T-helper 17 cell (primary cell): ENCODE measurements at regions not wholly inside any gene's neighbourhood (a gene's known extent, or its start where the extent isn't known, plus 50 kb on each side); places are given as distances from the start of the nearest gene placed in this dataset.
"Not testable (repeated sequence)": the region's sequence is repeated elsewhere in the genome, so short reads cannot be mapped to it uniquely, and the experiment has no call there.

Experiments
- ATAC-seq: fragments of 150-1000 bp; cut with Tn5 transposase; 2 replicates; pipeline ENCODE4 v1.10.0; 2021; ENCODE audit warnings: mild to moderate bottlenecking, moderate library complexity
- DNase-seq, 3 donors: peaks; one replicate each; pipeline versions ENCODE4 v3.0.0 to v3.0.0-alpha.2; 2020 to 2021
- H3K9me3 ChIP-seq: one replicate; pipeline ENCODE4 v1.7.0; 2013; ENCODE audit warnings: low read length, mild to moderate bottlenecking; ENCODE audit not compliant: control insufficient read depth, poor library complexity, severe bottlenecking
- H3K27ac Mint-ChIP-seq: one replicate; pipeline ENCODE4 v1.8.0; 2022; ENCODE audit warnings: mild to moderate bottlenecking, moderate library complexity, mixed read lengths
- H3K27me3 Mint-ChIP-seq: one replicate; pipeline ENCODE4 v1.8.0; 2022; ENCODE audit warnings: mixed read lengths
- H3K36me3 Mint-ChIP-seq: one replicate; pipeline ENCODE4 v1.8.0; 2022; ENCODE audit warnings: low read depth, mixed read lengths
- H3K4me1 Mint-ChIP-seq: one replicate; pipeline ENCODE4 v1.8.0; 2022; ENCODE audit warnings: mild to moderate bottlenecking, mixed read lengths
- H3K4me3 Mint-ChIP-seq: one replicate; pipeline ENCODE4 v1.8.0; 2022; ENCODE audit warnings: mild to moderate bottlenecking, moderate library complexity, mixed read lengths

GRCh38 chr4:72893354-72894066 is 176.0 kb downstream of the COX18 start:
- no peaks in the 10 kb centered on the region for H3K36me3 Mint-ChIP-seq
- H3K4me3 Mint-ChIP-seq, result no peak overlapping the region
- peaks cover 33% of the 10 kb centered on the region for H3K27me3 Mint-ChIP-seq
- no peak overlapping the region for H3K27ac Mint-ChIP-seq
- DNase-seq, result no peak
- H3K9me3 ChIP-seq, result no peaks in the 10 kb centered on the region
- no peak for ATAC-seq
- H3K4me1 Mint-ChIP-seq, result no peaks in the 10 kb centered on the region

GRCh38 chr4:72888331-72888730 is 181.2 kb downstream of the COX18 start:
- Mint-ChIP-seq H3K27ac (no peak overlapping the region), H3K4me1 (no peaks in the 10 kb centered on the region), H3K4me3 (no peak overlapping the region), H3K36me3 (no peaks in the 10 kb centered on the region), H3K27me3 (peaks cover 33% of the 10 kb centered on the region)
- H3K9me3 ChIP-seq, result no peaks in the 10 kb centered on the region
- no peak for DNase-seq
- ATAC-seq, result no peak

DNA sequence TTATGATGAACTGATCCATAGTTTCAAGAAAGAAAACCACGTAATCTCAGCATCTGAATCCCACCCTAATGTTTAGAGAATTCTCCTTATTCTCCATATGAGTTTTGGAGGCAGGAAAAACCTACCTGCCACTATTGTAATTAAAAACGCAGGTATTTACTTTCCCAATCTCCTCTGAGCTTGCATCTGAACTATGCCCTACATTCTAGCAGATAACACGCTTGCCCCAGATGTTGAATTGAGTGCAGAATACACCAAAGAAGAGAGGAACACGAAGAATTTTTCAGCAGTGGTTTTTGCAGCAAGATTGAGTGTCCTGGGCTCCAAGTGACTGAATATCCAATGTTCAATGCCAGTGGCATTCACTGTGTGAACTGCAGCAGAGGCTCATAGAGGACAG is 182.4 kb downstream of the COX18 start:
- peaks cover 23% of the 10 kb centered on the region for H3K27me3 Mint-ChIP-seq
- no peak for ATAC-seq
- no peak overlapping the region for H3K27ac Mint-ChIP-seq
- no peaks in the 10 kb centered on the region for H3K9me3 ChIP-seq
- H3K4me1 Mint-ChIP-seq, result no peaks in the 10 kb centered on the region
- no peak overlapping the region for H3K4me3 Mint-ChIP-seq
- DNase-seq, result no peak
- H3K36me3 Mint-ChIP-seq, result no peaks in the 10 kb centered on the region

DNA sequence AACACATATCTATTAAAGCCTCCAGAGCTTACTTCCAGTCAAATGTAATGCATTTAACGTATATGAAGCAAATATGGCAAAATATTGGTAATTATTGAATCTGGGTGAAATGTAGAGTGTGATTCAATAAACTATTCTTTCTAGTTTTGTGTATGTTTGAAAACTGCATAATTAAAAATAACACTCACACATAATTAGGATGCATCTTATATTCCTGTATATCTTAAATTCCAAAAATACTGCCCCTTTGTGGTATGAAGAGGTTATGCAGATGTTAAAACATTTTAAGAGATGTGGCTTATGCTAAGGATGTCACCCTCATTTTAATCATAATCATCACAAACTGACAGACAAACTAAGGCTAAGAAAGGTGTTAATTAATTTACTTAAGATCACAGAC is 182.9 kb downstream of the COX18 start:
- DNase-seq (no peak), ATAC-seq (no peak)
- H3K4me3 Mint-ChIP-seq, result no peak overlapping the region
- no peaks in the 10 kb centered on the region for H3K36me3 Mint-ChIP-seq
- peaks cover 19% of the 10 kb centered on the region for H3K27me3 Mint-ChIP-seq
- H3K27ac Mint-ChIP-seq, result no peak overlapping the region
- H3K9me3 ChIP-seq, result no peaks in the 10 kb centered on the region
- H3K4me1 Mint-ChIP-seq, result no peaks in the 10 kb centered on the region

DNA sequence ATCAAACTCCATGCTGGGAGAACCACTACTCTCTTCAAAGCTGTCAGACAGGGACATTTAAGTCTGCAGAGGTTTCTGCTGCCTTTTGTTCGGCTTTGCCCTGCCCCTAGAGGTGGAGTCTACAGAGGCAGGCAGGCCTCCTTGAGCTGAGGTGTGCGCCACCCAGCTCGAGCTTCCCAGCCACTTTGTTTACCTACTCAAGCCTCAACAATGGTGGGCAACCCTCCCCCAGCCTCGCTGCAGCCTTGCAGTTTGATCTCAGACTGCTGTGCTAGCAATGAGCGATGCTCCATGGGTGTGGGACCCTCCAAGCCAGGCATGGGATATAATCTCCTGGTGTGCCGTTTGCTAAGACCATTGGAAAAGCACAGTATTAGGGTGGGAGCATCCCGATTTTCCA is 185.3 kb downstream of the COX18 start:
- ATAC-seq, H3K36me3 Mint-ChIP-seq, H3K27ac Mint-ChIP-seq, DNase-seq, H3K4me1 Mint-ChIP-seq, H3K4me3 Mint-ChIP-seq, H3K9me3 ChIP-seq: not testable (repeated sequence)
- peaks cover 14% of the 10 kb centered on the region for H3K27me3 Mint-ChIP-seq

- Mint-ChIP-seq H3K27me3 (no peaks in the 10 kb centered on the region), H3K4me1 (no peaks in the 10 kb centered on the region), H3K27ac (no peak overlapping the region), H3K4me3 (no peak overlapping the region), H3K36me3 (no peaks in the 10 kb centered on the region)
- DNase-seq (no peak), ATAC-seq (no peak)
- H3K9me3 ChIP-seq, result no peaks in the 10 kb centered on the region
Measured at GRCh38 chr4:72876946-72877345, 192.6 kb downstream of the COX18 start.

- DNase-seq (no peak), ATAC-seq (no peak)
- no peaks in the 10 kb centered on the region for H3K9me3 ChIP-seq
- H3K4me1 Mint-ChIP-seq, result no peaks in the 10 kb centered on the region
- no peaks in the 10 kb centered on the region for H3K27me3 Mint-ChIP-seq
- H3K36me3 Mint-ChIP-seq, result no peaks in the 10 kb centered on the region
- H3K27ac Mint-ChIP-seq, result no peak overlapping the region
- no peak overlapping the region for H3K4me3 Mint-ChIP-seq
Measured at GRCh38 chr4:72875545-72875944, 194.0 kb downstream of the COX18 start.

DNA sequence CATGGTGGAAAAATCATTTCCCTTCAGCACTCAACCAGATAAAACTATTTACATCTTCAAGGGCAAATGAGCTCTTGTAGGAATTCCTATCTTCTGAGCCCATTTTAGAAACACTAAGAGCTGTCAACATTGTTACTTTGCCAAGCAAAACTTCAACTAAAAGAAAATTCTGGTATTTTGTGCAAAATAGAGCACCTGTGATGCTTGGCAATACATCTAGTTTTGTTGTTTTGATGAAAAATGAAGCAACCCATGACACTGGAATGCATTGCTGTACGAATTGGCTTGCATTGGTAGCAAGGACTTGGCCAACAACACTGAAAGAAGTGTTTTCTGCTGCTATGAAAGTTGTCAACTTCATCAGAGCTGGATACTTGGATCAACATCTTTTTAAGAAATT is 194.4 kb downstream of the COX18 start:
- DNase-seq, result no peak
- ATAC-seq, result no peak
- no peak overlapping the region for H3K27ac Mint-ChIP-seq
- H3K9me3 ChIP-seq, result no peaks in the 10 kb centered on the region
- no peaks in the 10 kb centered on the region for H3K27me3 Mint-ChIP-seq
- no peaks in the 10 kb centered on the region for H3K36me3 Mint-ChIP-seq
- H3K4me3 Mint-ChIP-seq, result no peak overlapping the region
- no peaks in the 10 kb centered on the region for H3K4me1 Mint-ChIP-seq

DNA sequence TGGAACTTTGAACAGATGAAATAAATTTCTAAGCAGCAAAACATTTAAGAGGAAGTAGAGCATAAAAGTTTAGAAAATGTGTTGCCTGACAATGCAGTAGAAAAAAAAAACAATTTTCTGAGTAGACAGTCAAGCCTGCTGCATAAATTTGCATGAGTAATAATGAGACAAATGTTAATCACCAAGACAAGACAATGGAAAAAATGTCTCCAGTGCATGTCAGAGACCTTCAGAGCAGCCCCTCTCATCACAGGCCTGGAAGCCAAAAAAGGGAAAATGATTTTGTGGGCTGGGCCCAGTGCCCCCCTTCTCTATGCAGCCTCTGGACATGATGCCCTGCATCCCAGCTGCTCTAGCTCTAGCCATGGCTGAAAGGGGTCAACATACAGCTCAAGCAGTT is 204.6 kb downstream of the COX18 start:
- ATAC-seq (no peak), DNase-seq (no peak)
- Mint-ChIP-seq H3K4me3 (no peak overlapping the region), H3K27me3 (no peaks in the 10 kb centered on the region), H3K36me3 (no peaks in the 10 kb centered on the region), H3K4me1 (no peaks in the 10 kb centered on the region), H3K27ac (no peak overlapping the region)
- H3K9me3 ChIP-seq, result no peaks in the 10 kb centered on the region

DNA sequence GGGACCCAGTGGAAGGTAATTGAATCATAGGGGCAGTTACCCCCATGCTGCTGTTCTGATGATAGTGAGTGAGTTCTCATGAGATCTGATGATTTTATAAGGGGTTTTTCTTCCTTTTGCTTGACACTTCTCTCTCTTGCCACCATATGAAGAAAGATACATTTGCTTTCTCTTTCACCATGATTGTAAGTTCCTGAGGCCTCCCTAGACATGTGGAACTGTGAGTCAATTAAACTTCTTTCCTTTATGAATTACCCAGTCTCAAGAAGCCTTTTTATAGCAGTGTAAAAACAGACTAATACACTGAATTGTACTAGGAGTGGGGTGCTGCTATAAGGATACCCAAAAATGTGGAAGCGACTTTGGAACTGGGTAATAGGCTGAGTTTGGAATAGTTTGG is 205.2 kb downstream of the COX18 start:
- not testable (repeated sequence) for H3K27me3 Mint-ChIP-seq, DNase-seq, H3K27ac Mint-ChIP-seq, H3K4me3 Mint-ChIP-seq, H3K9me3 ChIP-seq, H3K4me1 Mint-ChIP-seq, H3K36me3 Mint-ChIP-seq, ATAC-seq

GRCh38 chr4:72860766-72861165 is 208.8 kb downstream of the COX18 start:
- ATAC-seq (no peak), DNase-seq (no peak)
- Mint-ChIP-seq H3K4me3 (no peak overlapping the region), H3K4me1 (no peaks in the 10 kb centered on the region), H3K27me3 (no peaks in the 10 kb centered on the region), H3K36me3 (no peaks in the 10 kb centered on the region), H3K27ac (no peak overlapping the region)
- H3K9me3 ChIP-seq, result no peaks in the 10 kb centered on the region

GRCh38 chr4:72858328-72858727 is 211.2 kb downstream of the COX18 start:
- no peaks in the 10 kb centered on the region for H3K27me3 Mint-ChIP-seq
- ATAC-seq (no peak), DNase-seq (no peak)
- H3K4me1 Mint-ChIP-seq, result no peaks in the 10 kb centered on the region
- H3K36me3 Mint-ChIP-seq, result no peaks in the 10 kb centered on the region
- no peaks in the 10 kb centered on the region for H3K9me3 ChIP-seq
- no peak overlapping the region for H3K4me3 Mint-ChIP-seq
- no peak overlapping the region for H3K27ac Mint-ChIP-seq

DNA sequence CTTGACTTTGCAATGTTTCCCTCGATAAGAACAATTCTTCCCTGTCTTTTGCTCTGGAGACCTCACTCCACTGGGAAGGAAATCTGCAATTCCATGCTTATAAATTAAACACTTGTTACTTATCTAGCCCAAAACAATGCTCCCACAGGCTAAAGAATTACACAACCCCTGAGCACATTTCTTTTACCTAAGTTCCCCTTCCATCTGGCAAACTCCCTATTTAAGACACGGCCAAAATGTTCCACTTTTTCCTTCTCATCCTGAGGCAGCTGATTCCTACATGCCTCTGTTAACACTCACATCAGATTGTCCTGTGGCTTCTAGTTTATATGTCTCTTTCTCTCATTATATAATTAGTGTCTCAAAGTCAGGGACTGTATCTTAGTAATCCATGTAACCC is 211.7 kb downstream of the COX18 start:
- no peaks in the 10 kb centered on the region for H3K9me3 ChIP-seq
- no peaks in the 10 kb centered on the region for H3K27me3 Mint-ChIP-seq
- no peak overlapping the region for H3K27ac Mint-ChIP-seq
- no peaks in the 10 kb centered on the region for H3K36me3 Mint-ChIP-seq
- ATAC-seq, result no peak
- no peak overlapping the region for H3K4me3 Mint-ChIP-seq
- no peaks in the 10 kb centered on the region for H3K4me1 Mint-ChIP-seq
- no peak for DNase-seq

DNA sequence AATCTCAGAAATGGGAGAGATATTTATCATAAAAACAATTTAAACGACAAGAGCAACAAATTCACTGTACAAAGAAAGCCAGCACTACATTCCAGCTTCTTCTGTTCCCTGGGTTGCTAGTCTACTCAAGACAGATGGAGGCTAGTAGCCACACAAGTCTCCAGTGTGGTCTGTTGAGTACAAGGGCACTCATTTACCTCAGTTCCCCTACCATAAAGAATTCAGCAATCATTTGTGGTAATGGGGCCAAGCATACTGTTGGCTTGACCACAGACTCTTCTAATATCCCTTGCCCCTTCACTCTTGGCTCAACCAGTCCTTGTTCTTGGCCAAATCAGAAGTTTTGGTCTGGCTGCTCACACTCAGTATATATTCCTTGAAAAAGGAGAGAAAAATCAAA is 212.3 kb downstream of the COX18 start:
- Mint-ChIP-seq H3K4me3 (no peak overlapping the region), H3K27me3 (no peaks in the 10 kb centered on the region), H3K27ac (no peak overlapping the region), H3K4me1 (no peaks in the 10 kb centered on the region), H3K36me3 (no peaks in the 10 kb centered on the region)
- no peaks in the 10 kb centered on the region for H3K9me3 ChIP-seq
- ATAC-seq (no peak), DNase-seq (no peak)
